Activated B cell treated with CpG ODN at 0.5 μM for 24 hours (primary cell): ENCODE measurements at regions not wholly inside any gene's neighbourhood (a gene's known extent, or its start where the extent isn't known, plus 50 kb on each side); places are given as distances from the start of the nearest gene placed in this dataset.

ENCODE experiments used
- ATAC-seq: fragments of 200-7000 bp; cut with Tn5 transposase; one replicate; pipeline ENCODE4 v1.10.0; 2021; ENCODE audit warnings: low read depth, mild to moderate bottlenecking, moderate library complexity
- CTCF ChIA-PET: fragments of 350-600 bp; sonication (Branson Sonifier 250); formaldehyde crosslinking; loops from one replicate; lab custom pipeline; 2021; ENCODE audit warnings: antibody characterized with exemption; lab: Charles Lee
- POLR2A ChIA-PET: fragments of 350-600 bp; sonication (Branson Sonifier 250); formaldehyde crosslinking; loops from one replicate; lab custom pipeline; 2021; ENCODE audit warnings: antibody characterized with exemption; lab: Charles Lee
- DNase-seq: peaks from one replicate; pipeline ENCODE4 v3.0.0; 2022
- H3K27ac Mint-ChIP-seq: one replicate; pipeline ENCODE4 v1.8.0; 2020; ENCODE audit warnings: mixed read lengths
- H3K27me3 Mint-ChIP-seq: one replicate; pipeline ENCODE4 v1.8.0; 2021; ENCODE audit warnings: mixed read lengths
- H3K36me3 Mint-ChIP-seq: one replicate; pipeline ENCODE4 v1.8.0; 2021; ENCODE audit warnings: low read depth, mixed read lengths
- H3K4me1 Mint-ChIP-seq: one replicate; pipeline ENCODE4 v1.8.0; 2021; ENCODE audit warnings: mixed read lengths
- H3K4me3 Mint-ChIP-seq: one replicate; pipeline ENCODE4 v1.8.0; 2020; ENCODE audit warnings: mild to moderate bottlenecking, mixed read lengths
- H3K9me3 Mint-ChIP-seq: one replicate; pipeline ENCODE4 v1.8.0; 2020; ENCODE audit warnings: mixed read lengths
- intact Hi-C: fragments of 100-400 bp; cut with micrococcal nuclease; formaldehyde crosslinking; loops from one replicate; pipeline ENCODE4 v1.15.1; 2024
- TF ChIP-seq, protein P1 (sequence below): fragments of 200-600 bp; IDR thresholded peaks from one replicate; pipeline ENCODE4 v1.8.0; 2022; ENCODE audit warnings: antibody characterized with exemption, mild to moderate bottlenecking

DNA sequence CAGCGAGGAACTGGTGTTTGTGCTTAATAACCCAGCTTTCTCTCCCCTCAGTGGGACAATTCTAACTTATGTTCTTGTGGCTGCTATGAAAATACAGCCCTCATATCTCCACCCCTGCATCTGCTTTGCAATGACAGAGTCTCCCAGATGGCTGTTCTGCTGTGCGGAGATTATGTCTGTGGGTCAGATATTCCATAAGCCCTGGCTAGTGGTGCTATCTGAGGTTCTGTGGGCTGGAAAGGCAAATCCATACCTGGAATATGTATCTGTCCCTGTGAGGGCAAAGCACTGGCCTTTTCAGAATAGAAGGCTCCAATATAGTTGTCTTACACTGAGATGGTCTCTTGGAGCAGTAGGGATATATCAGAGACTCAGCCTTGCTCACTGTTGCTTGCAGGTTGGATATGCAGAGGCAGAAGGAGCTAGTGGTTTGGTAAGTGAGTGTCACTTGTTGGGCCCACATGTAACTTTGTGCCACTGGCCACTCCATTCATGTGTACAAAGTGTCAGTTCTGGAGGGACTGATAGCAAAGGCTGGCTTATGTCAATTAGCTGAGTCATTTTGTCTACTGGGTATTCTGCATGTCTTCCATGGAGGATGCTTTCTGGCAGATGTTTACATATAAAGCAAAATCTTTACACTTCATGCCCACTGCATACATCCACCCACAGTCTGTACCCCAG lies 246.6 kb downstream of the FAM76B start:
- no peak for DNase-seq
- Mint-ChIP-seq H3K27ac (no peak overlapping the region), H3K27me3 (no peaks in the 10 kb centered on the region), H3K36me3 (no peaks in the 10 kb centered on the region), H3K4me3 (no peak overlapping the region), H3K9me3 (no peaks in the 10 kb centered on the region), H3K4me1 (no peaks in the 10 kb centered on the region)
- CTCF ChIA-PET, result no interaction called here
- POLR2A ChIA-PET, result interaction anchor here (1.0 kb wide), 1 partner anchor 311 kb away, joined by 3 read pairs; no protein-coding TSS in a partner anchor
- no peak for ATAC-seq
- TF ChIP-seq, protein P1, sequence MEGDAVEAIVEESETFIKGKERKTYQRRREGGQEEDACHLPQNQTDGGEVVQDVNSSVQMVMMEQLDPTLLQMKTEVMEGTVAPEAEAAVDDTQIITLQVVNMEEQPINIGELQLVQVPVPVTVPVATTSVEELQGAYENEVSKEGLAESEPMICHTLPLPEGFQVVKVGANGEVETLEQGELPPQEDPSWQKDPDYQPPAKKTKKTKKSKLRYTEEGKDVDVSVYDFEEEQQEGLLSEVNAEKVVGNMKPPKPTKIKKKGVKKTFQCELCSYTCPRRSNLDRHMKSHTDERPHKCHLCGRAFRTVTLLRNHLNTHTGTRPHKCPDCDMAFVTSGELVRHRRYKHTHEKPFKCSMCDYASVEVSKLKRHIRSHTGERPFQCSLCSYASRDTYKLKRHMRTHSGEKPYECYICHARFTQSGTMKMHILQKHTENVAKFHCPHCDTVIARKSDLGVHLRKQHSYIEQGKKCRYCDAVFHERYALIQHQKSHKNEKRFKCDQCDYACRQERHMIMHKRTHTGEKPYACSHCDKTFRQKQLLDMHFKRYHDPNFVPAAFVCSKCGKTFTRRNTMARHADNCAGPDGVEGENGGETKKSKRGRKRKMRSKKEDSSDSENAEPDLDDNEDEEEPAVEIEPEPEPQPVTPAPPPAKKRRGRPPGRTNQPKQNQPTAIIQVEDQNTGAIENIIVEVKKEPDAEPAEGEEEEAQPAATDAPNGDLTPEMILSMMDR, result no peak
- intact Hi-C loops, result no loop called here

DNA sequence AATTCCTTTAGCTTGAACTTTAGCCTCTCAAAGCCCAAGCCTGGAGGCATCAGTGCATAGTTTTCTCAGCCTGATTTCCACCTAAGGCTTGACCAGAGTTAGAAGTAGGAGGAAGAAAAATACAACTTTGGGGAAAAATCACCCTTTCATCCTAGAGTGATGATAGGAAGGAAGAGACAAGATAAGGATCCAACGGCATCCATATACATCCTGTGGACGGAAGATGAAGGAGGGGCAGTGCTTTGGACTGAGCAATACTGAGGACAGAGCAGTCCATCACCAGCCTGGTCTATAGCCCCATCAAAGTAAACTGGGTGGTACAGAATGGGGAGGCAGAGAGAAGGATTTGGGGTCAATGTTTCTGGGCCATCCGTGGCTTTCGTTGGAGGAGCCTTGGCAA lies 247.9 kb downstream of the FAM76B start:
- Mint-ChIP-seq H3K27ac (no peak overlapping the region), H3K36me3 (no peaks in the 10 kb centered on the region), H3K4me1 (no peaks in the 10 kb centered on the region), H3K9me3 (no peaks in the 10 kb centered on the region), H3K27me3 (no peaks in the 10 kb centered on the region), H3K4me3 (no peak overlapping the region)
- CTCF ChIA-PET, result no interaction called here
- DNase-seq (no peak), ATAC-seq (no peak)
- POLR2A ChIA-PET, result no interaction called here
- intact Hi-C loops, result no loop called here
- TF ChIP-seq, protein P1, result no peak

DNA sequence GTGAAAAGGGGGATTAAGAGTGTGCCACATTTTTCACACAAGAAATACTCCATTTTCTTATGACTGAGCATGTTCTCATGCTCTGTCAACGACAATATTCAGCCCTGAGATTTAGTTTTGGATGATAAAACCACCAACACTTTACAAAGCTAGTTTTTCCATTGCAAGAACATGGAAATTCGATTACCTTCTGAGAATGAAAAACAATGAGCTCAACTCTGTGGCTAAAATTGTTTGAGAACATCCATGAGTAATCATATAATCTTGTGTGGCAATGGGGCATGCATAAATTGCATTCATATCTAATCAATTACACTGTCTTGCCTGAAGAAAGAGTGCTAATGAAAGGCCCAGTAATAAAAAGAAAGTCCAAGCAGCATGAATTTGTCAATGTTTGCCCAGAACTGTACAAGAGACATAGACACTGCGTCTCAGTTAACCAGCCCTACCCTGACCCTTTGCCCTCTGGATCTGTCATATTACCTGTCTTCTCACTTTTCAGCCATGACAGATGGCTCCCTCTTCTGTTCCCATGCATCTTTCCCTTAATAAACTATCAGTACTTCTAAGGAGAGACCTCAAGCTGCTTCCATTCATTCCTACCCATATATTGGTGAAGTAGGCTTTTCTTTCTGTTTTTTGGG lies 253.4 kb downstream of the FAM76B start:
- ATAC-seq (no peak), DNase-seq (no peak)
- Mint-ChIP-seq H3K4me3 (no peak overlapping the region), H3K4me1 (no peaks in the 10 kb centered on the region), H3K27ac (no peak overlapping the region), H3K36me3 (no peaks in the 10 kb centered on the region), H3K27me3 (no peaks in the 10 kb centered on the region), H3K9me3 (peaks cover 13% of the 10 kb centered on the region)
- intact Hi-C loops, result no loop called here
- CTCF ChIA-PET, result interaction anchor here (1.1 kb wide), 1 partner anchor 382 kb away, joined by 4 read pairs; no protein-coding TSS in a partner anchor
- POLR2A ChIA-PET, result no interaction called here
- TF ChIP-seq, protein P1, result no peak

DNA sequence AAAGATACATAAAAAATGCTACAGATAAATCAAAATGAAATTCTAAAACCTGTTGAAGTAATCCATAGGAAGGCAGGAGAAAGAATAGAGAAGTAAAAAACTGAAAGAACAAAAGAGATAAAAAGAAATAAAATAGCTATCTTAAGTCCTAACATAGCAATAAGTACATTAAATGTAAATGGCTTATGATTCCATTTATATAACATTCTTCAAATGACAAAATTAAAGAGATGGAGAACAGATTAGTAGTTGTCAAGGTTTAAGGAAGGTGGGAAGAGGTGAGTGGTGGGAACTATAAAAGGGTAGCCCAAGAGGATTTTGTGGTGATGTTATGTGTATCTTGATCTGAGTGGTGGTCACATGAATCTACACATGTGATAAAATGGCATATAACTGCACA lies 254.8 kb downstream of the FAM76B start:
- ChIA-PET CTCF (no interaction called here), POLR2A (no interaction called here)
- Mint-ChIP-seq H3K4me3 (no peak overlapping the region), H3K27me3 (no peaks in the 10 kb centered on the region), H3K36me3 (no peaks in the 10 kb centered on the region), H3K4me1 (no peaks in the 10 kb centered on the region), H3K27ac (no peak overlapping the region), H3K9me3 (peaks cover 13% of the 10 kb centered on the region)
- TF ChIP-seq, protein P1, result no peak
- ATAC-seq, result no peak
- no peak for DNase-seq
- intact Hi-C loops, result no loop called here

DNA sequence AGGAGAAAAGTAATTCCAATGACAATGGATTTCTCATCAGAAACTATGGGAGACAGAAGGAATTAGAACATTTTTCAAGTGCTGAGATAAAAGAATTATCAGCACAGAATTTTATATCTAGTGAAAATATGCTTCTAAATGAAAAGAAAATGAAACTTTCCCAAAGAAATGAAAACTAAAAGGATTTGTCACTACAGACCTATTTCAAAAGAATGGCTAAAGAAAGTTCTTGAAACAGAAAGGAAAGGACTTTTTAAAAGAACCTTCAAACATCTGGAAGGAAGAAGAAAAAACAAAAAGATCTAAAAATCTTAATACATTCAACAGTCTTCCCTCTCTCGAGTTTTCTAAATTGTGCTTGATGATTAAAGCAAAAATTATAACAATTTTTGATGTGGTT lies 255.4 kb downstream of the FAM76B start:
- peaks cover 13% of the 10 kb centered on the region for H3K9me3 Mint-ChIP-seq
- no peak for ATAC-seq
- ChIA-PET CTCF (no interaction called here), POLR2A (no interaction called here)
- no peak overlapping the region for H3K27ac Mint-ChIP-seq
- H3K4me1 Mint-ChIP-seq, result no peaks in the 10 kb centered on the region
- TF ChIP-seq, protein P1, result no peak
- intact Hi-C loops, result no loop called here
- no peak for DNase-seq
- no peaks in the 10 kb centered on the region for H3K27me3 Mint-ChIP-seq
- H3K4me3 Mint-ChIP-seq, result no peak overlapping the region
- H3K36me3 Mint-ChIP-seq, result no peaks in the 10 kb centered on the region
